Progenitor cell of endocrine pancreas (in vitro differentiated cells): ENCODE measurements at regions not wholly inside any gene's neighbourhood (a gene's known extent, or its start where the extent isn't known, plus 50 kb on each side); places are given as distances from the start of the nearest gene placed in this dataset.
A peak's percentile ranks its signal among the peaks of the same experiment; 100 is the strongest.

Source experiments
- DNase-seq: peaks from one replicate; pipeline ENCODE4 v3.0.0; 2021; ENCODE audit warnings: low spot score; ENCODE audit not compliant: unreplicated experiment
- H3K27ac Mint-ChIP-seq: 2 replicates; pipeline ENCODE4 v1.8.0; 2021; ENCODE audit warnings: mild to moderate bottlenecking, moderate library complexity, mixed read lengths
- H3K27me3 Mint-ChIP-seq: 2 replicates; pipeline ENCODE4 v1.8.0; 2021; ENCODE audit warnings: mixed read lengths
- H3K36me3 Mint-ChIP-seq: 2 replicates; pipeline ENCODE4 v1.8.0; 2022; ENCODE audit warnings: mixed read lengths; ENCODE audit not compliant: insufficient read depth
- H3K4me1 Mint-ChIP-seq: 2 replicates; pipeline ENCODE4 v1.8.0; 2021; ENCODE audit warnings: low read depth, mixed read lengths
- H3K4me3 Mint-ChIP-seq: 2 replicates; pipeline ENCODE4 v1.8.0; 2021; ENCODE audit warnings: low read depth, mild to moderate bottlenecking, moderate library complexity, mixed read lengths
- H3K9me3 Mint-ChIP-seq: 2 replicates; pipeline ENCODE4 v1.8.0; 2021; ENCODE audit warnings: low read depth, mixed read lengths
- CTCF ChIP-seq: fragments of 200-600 bp; sonication (generic); IDR thresholded peaks from one replicate; pipeline ENCODE4 v1.5.0; 2021; ENCODE audit warnings: antibody characterized with exemption, mild to moderate bottlenecking; ENCODE audit not compliant: unreplicated experiment

GRCh38 chr1:95583661-95584210 lies 349.7 kb downstream of the RWDD3 start:
- no peak overlapping the region for H3K4me3 Mint-ChIP-seq
- DNase-seq, result no peak
- TF ChIP-seq CTCF, result no peak
- peaks cover 11% of the 10 kb centered on the region for H3K27me3 Mint-ChIP-seq
- no peak overlapping the region for H3K27ac Mint-ChIP-seq
- peaks cover 1% of the 10 kb centered on the region for H3K36me3 Mint-ChIP-seq
- peaks cover 7% of the 10 kb centered on the region for H3K9me3 Mint-ChIP-seq
- H3K4me1 Mint-ChIP-seq, result peaks cover 17% of the 10 kb centered on the region

GRCh38 chr1:95584315-95584714 lies 350.3 kb downstream of the RWDD3 start:
- H3K36me3 Mint-ChIP-seq, result peaks cover 1% of the 10 kb centered on the region
- no peak for TF ChIP-seq CTCF
- no peak for DNase-seq
- no peak overlapping the region for H3K27ac Mint-ChIP-seq
- peaks cover 6% of the 10 kb centered on the region for H3K27me3 Mint-ChIP-seq
- peaks cover 5% of the 10 kb centered on the region for H3K9me3 Mint-ChIP-seq
- H3K4me3 Mint-ChIP-seq, result no peak overlapping the region
- H3K4me1 Mint-ChIP-seq, result peaks cover 17% of the 10 kb centered on the region

- DNase-seq, result no peak
- H3K4me3 Mint-ChIP-seq, result no peak overlapping the region
- TF ChIP-seq CTCF, result no peak
- no peaks in the 10 kb centered on the region for H3K27me3 Mint-ChIP-seq
- H3K4me1 Mint-ChIP-seq, result peaks cover 5% of the 10 kb centered on the region
- no peaks in the 10 kb centered on the region for H3K36me3 Mint-ChIP-seq
- H3K27ac Mint-ChIP-seq, result no peak overlapping the region
- H3K9me3 Mint-ChIP-seq, result peaks cover 20% of the 10 kb centered on the region
Observed at GRCh38 chr1:95604771-95605170, 370.8 kb downstream of the RWDD3 start.

- peaks cover 4% of the 10 kb centered on the region for H3K4me1 Mint-ChIP-seq
- H3K27ac Mint-ChIP-seq, result peak overlapping the region; percentile 60
- no peak for DNase-seq
- TF ChIP-seq CTCF, result no peak
- H3K36me3 Mint-ChIP-seq, result no peaks in the 10 kb centered on the region
- peaks cover under 1% of the 10 kb centered on the region for H3K9me3 Mint-ChIP-seq
- no peaks in the 10 kb centered on the region for H3K27me3 Mint-ChIP-seq
- no peak overlapping the region for H3K4me3 Mint-ChIP-seq
Observed at GRCh38 chr1:95614197-95614596, 380.2 kb downstream of the RWDD3 start.

GRCh38 chr1:95615421-95615820 lies 381.4 kb downstream of the RWDD3 start:
- Mint-ChIP-seq H3K4me1 (peaks cover 7% of the 10 kb centered on the region), H3K27ac (no peak overlapping the region), H3K27me3 (no peaks in the 10 kb centered on the region), H3K36me3 (no peaks in the 10 kb centered on the region), H3K9me3 (no peaks in the 10 kb centered on the region), H3K4me3 (no peak overlapping the region)
- no peak for TF ChIP-seq CTCF
- no peak for DNase-seq
